GM12892 (cell line): ENCODE measurements at regions not wholly inside any gene's neighbourhood (a gene's known extent, or its start where the extent isn't known, plus 50 kb on each side); places are given as distances from the start of the nearest gene placed in this dataset.

Experiments used
- POLR2A ChIP-seq: IDR thresholded peaks from 2 replicates; pipeline ENCODE4 v1.6.1; 2011; ENCODE audit warnings: low read depth, low read length, control low read depth
- POLR2AphosphoS5 ChIP-seq: IDR thresholded peaks from 2 replicates; pipeline ENCODE4 v1.6.1; 2011; ENCODE audit warnings: low read depth, low read length, control low read depth

GRCh38 chr10:58087896-58088295, 179.8 kb downstream of the IPMK start:
- TF ChIP-seq POLR2A = no peak
- no peak for TF ChIP-seq POLR2AphosphoS5
